ENCODE measurements at regions not wholly inside any gene's neighbourhood (a gene's known extent, or its start where the extent isn't known, plus 50 kb on each side); places are given as distances from the start of the nearest gene placed in this dataset.
A peak's percentile ranks its signal among the peaks of the same experiment; 100 is the strongest.

GRCh38 chr18:6465281-6465680 is 50.6 kb upstream of the L3MBTL4 start:
- in situ Hi-C loops (cut with HindIII; ENCODE audit: low pct_unique_long_range_greater_than_20kb, low sequenced_read_pairs) = no loop called here
- no peak for DNase-seq (ENCODE audit: low read depth, low spot score)

- DNase-seq (ENCODE audit: low read depth, low spot score) = no peak
- in situ Hi-C loops (cut with HindIII; ENCODE audit: low pct_unique_long_range_greater_than_20kb, low sequenced_read_pairs) = no loop called here
Measured at GRCh38 chr18:6476190-6476589, 61.5 kb upstream of the L3MBTL4 start.

GRCh38 chr18:6476880-6477279 is 62.2 kb upstream of the L3MBTL4 start:
- no peak for DNase-seq (ENCODE audit: low read depth, low spot score)
- in situ Hi-C loops (cut with HindIII; ENCODE audit: low pct_unique_long_range_greater_than_20kb, low sequenced_read_pairs) = no loop called here

- in situ Hi-C loops (cut with HindIII; ENCODE audit: low pct_unique_long_range_greater_than_20kb, low sequenced_read_pairs) = no loop called here
- no peak for DNase-seq (ENCODE audit: low read depth, low spot score)
Measured at GRCh38 chr18:6478121-6478520, 63.4 kb upstream of the L3MBTL4 start.

- in situ Hi-C loops (cut with HindIII; ENCODE audit: low pct_unique_long_range_greater_than_20kb, low sequenced_read_pairs) = no loop called here
- DNase-seq (ENCODE audit: low read depth, low spot score) = no peak
Measured at GRCh38 chr18:6479699-6480098, 65.0 kb upstream of the L3MBTL4 start.

- in situ Hi-C loops (cut with HindIII; ENCODE audit: low pct_unique_long_range_greater_than_20kb, low sequenced_read_pairs) = no loop called here
- DNase-seq (ENCODE audit: low read depth, low spot score) = peak; percentile 23
Measured at GRCh38 chr18:6482198-6482977, 67.7 kb upstream of the L3MBTL4 start.

- DNase-seq (ENCODE audit: low read depth, low spot score) = peak; percentile 81
- in situ Hi-C loops (cut with HindIII; ENCODE audit: low pct_unique_long_range_greater_than_20kb, low sequenced_read_pairs) = no loop called here
Measured at GRCh38 chr18:6484659-6485058, 69.9 kb upstream of the L3MBTL4 start.

GRCh38 chr18:6486313-6486712 is 71.6 kb upstream of the L3MBTL4 start:
- no peak for DNase-seq (ENCODE audit: low read depth, low spot score)
- in situ Hi-C loops (cut with HindIII; ENCODE audit: low pct_unique_long_range_greater_than_20kb, low sequenced_read_pairs) = no loop called here

GRCh38 chr18:6486764-6487426 is 72.2 kb upstream of the L3MBTL4 start:
- in situ Hi-C loops (cut with HindIII; ENCODE audit: low pct_unique_long_range_greater_than_20kb, low sequenced_read_pairs) = no loop called here

GRCh38 chr18:6487968-6488367 is 73.3 kb upstream of the L3MBTL4 start:
- in situ Hi-C loops (cut with HindIII; ENCODE audit: low pct_unique_long_range_greater_than_20kb, low sequenced_read_pairs) = no loop called here
- DNase-seq (ENCODE audit: low read depth, low spot score) = no peak

More at GRCh38 chr18:6486764-6487426, 72.2 kb upstream of the L3MBTL4 start:
- no peak for DNase-seq (ENCODE audit: low read depth, low spot score)

GRCh38 chr18:6488956-6489355 is 74.2 kb upstream of the L3MBTL4 start:
- in situ Hi-C loops (cut with HindIII; ENCODE audit: low pct_unique_long_range_greater_than_20kb, low sequenced_read_pairs) = no loop called here
- DNase-seq (ENCODE audit: low read depth, low spot score) = no peak

GRCh38 chr18:6489977-6490376 is 75.3 kb upstream of the L3MBTL4 start:
- no peak for DNase-seq (ENCODE audit: low read depth, low spot score)
- in situ Hi-C loops (cut with HindIII; ENCODE audit: low pct_unique_long_range_greater_than_20kb, low sequenced_read_pairs) = no loop called here

- in situ Hi-C loops (cut with HindIII; ENCODE audit: low pct_unique_long_range_greater_than_20kb, low sequenced_read_pairs) = no loop called here
- DNase-seq (ENCODE audit: low read depth, low spot score) = no peak
Measured at GRCh38 chr18:6493194-6493593, 78.5 kb upstream of the L3MBTL4 start.

GRCh38 chr18:6495536-6495935 is 80.8 kb upstream of the L3MBTL4 start:
- in situ Hi-C loops (cut with HindIII; ENCODE audit: low pct_unique_long_range_greater_than_20kb, low sequenced_read_pairs) = no loop called here
- DNase-seq (ENCODE audit: low read depth, low spot score) = no peak

- in situ Hi-C loops (cut with HindIII; ENCODE audit: low pct_unique_long_range_greater_than_20kb, low sequenced_read_pairs) = no loop called here
- DNase-seq (ENCODE audit: low read depth, low spot score) = no peak
Measured at GRCh38 chr18:6497543-6497942, 82.8 kb upstream of the L3MBTL4 start.

- in situ Hi-C loops (cut with HindIII; ENCODE audit: low pct_unique_long_range_greater_than_20kb, low sequenced_read_pairs) = no loop called here
Measured at GRCh38 chr18:6498289-6498856, 83.7 kb upstream of the L3MBTL4 start.

GRCh38 chr18:6504605-6505497 is 90.1 kb upstream of the L3MBTL4 start:
- in situ Hi-C loops (cut with HindIII; ENCODE audit: low pct_unique_long_range_greater_than_20kb, low sequenced_read_pairs) = no loop called here
- no peak for DNase-seq (ENCODE audit: low read depth, low spot score)

More at GRCh38 chr18:6498289-6498856, 83.7 kb upstream of the L3MBTL4 start:
- DNase-seq (ENCODE audit: low read depth, low spot score) = no peak

GRCh38 chr18:6505498-6505875 is 90.8 kb upstream of the L3MBTL4 start:
- no peak for DNase-seq (ENCODE audit: low read depth, low spot score)
- in situ Hi-C loops (cut with HindIII; ENCODE audit: low pct_unique_long_range_greater_than_20kb, low sequenced_read_pairs) = no loop called here
